CD14-positive monocyte (primary cell): ENCODE measurements at regions not wholly inside any gene's neighbourhood (a gene's known extent, or its start where the extent isn't known, plus 50 kb on each side); places are given as distances from the start of the nearest gene placed in this dataset.

Experiments used
- DNase-seq, 3 donors: peaks; one replicate each; pipeline ENCODE4 v3.0.0-alpha.2; 2011 to 2022
- H2AFZ ChIP-seq: 2 replicates; pipeline ENCODE4 v1.6.0; 2012; ENCODE audit warnings: mild to moderate bottlenecking, low read depth, low read length, inconsistent platforms; ENCODE audit not compliant: insufficient read depth, poor library complexity, severe bottlenecking
- H3K27ac ChIP-seq, 2 donors: 1 replicate in 1 of 2; 2 replicates in 1 of 2; pipeline ENCODE4 v1.5.1; 2012 to 2013; ENCODE audit warnings: low read length in 2 of 2, control low read depth in 1 of 2, inconsistent platforms in 1 of 2, low read depth in 1 of 2, mild to moderate bottlenecking in 1 of 2
- H3K27me3 ChIP-seq, 2 donors: one replicate each; pipeline versions ENCODE4 v1.6.0 to v1.6.1; 2011 to 2013; ENCODE audit warnings: low read length in 2 of 2; ENCODE audit not compliant: control insufficient read depth in 2 of 2, insufficient read depth in 2 of 2
- H3K36me3 ChIP-seq, 2 donors: replicated peaks in 1 of 2; 1 replicate in 1 of 2; 2 replicates in 1 of 2; pipeline versions ENCODE4 v1.5.1 to v1.6.1; 2012 to 2013; ENCODE audit warnings: low read length in 2 of 2, control low read depth in 1 of 2, inconsistent platforms in 1 of 2, mild to moderate bottlenecking in 1 of 2; ENCODE audit not compliant: insufficient read depth in 2 of 2, control insufficient read depth in 1 of 2
- H3K4me1 ChIP-seq, 2 donors: 1 replicate in 1 of 2; 2 replicates in 1 of 2; pipeline versions ENCODE4 v1.5.1 to v1.6.1; 2012 to 2013; ENCODE audit warnings: low read length in 2 of 2, control low read depth in 1 of 2, inconsistent platforms in 1 of 2, mild to moderate bottlenecking in 1 of 2, moderate library complexity in 1 of 2; ENCODE audit not compliant: insufficient read depth in 2 of 2, control insufficient read depth in 1 of 2
- H3K4me2 ChIP-seq: replicated peaks from 2 replicates; pipeline ENCODE3; 2012; ENCODE audit warnings: low read length, moderate library complexity, mild to moderate bottlenecking; ENCODE audit not compliant: poor library complexity, severe bottlenecking; ENCODE audit errors: extremely low read depth
- H3K4me3 ChIP-seq, 3 experiments: fragments of 200-600 bp in 1 of 3; sonication (generic) in 1 of 3; replicated peaks in 1 of 3; 1 replicate in 2 of 3; 2 replicates in 1 of 3; pipeline ENCODE4 v1.5.1; 2011 to 2013; ENCODE audit warnings: low read length in 3 of 3, mild to moderate bottlenecking in 3 of 3, control low read depth in 2 of 3, low read depth in 2 of 3, inconsistent platforms in 1 of 3, moderate library complexity in 1 of 3
- H3K79me2 ChIP-seq: 2 replicates; pipeline ENCODE4 v1.6.0; 2012; ENCODE audit warnings: mild to moderate bottlenecking, control low read depth, inconsistent platforms, low read length, moderate library complexity; ENCODE audit not compliant: insufficient read depth
- H3K9ac ChIP-seq: 2 replicates; pipeline ENCODE4 v1.6.0; 2017; ENCODE audit warnings: low read length, mild to moderate bottlenecking; ENCODE audit not compliant: insufficient read depth, poor library complexity, severe bottlenecking
- H3K9me3 ChIP-seq, 2 donors: replicated peaks in 1 of 2; 1 replicate in 1 of 2; 2 replicates in 1 of 2; pipeline versions ENCODE4 v1.5.1 to v1.6.1; 2012 to 2013; ENCODE audit warnings: low read length in 2 of 2, control low read depth in 1 of 2; ENCODE audit not compliant: control insufficient read depth in 1 of 2, insufficient read depth in 1 of 2
- H4K20me1 ChIP-seq: 2 replicates; pipeline ENCODE4 v1.6.0; 2012; ENCODE audit warnings: mild to moderate bottlenecking, low read length, control low read depth, moderate library complexity; ENCODE audit not compliant: insufficient read depth
- H3K27ac Mint-ChIP-seq, 7 donors: one replicate each; pipeline ENCODE4 v1.8.0; 2020; ENCODE audit warnings: mild to moderate bottlenecking in 7 of 7, mixed read lengths in 7 of 7, moderate library complexity in 6 of 7, inconsistent platforms in 2 of 7
- H3K27me3 Mint-ChIP-seq, 3 donors: one replicate each; pipeline ENCODE4 v1.8.0; 2021 to 2022; ENCODE audit warnings: low read depth in 3 of 3, mild to moderate bottlenecking in 3 of 3, mixed read lengths in 3 of 3, moderate library complexity in 3 of 3, inconsistent platforms in 1 of 3
- H3K36me3 Mint-ChIP-seq, 2 donors: one replicate each; pipeline ENCODE4 v1.8.0; 2020; ENCODE audit warnings: mixed read lengths in 2 of 2, inconsistent platforms in 1 of 2, mild to moderate bottlenecking in 1 of 2
- H3K4me1 Mint-ChIP-seq: one replicate; pipeline ENCODE4 v1.8.0; 2020; ENCODE audit warnings: mild to moderate bottlenecking, mixed read lengths
- H3K4me3 Mint-ChIP-seq, 2 donors: one replicate each; pipeline ENCODE4 v1.8.0; 2020; ENCODE audit warnings: mild to moderate bottlenecking in 2 of 2, mixed read lengths in 2 of 2, moderate library complexity in 1 of 2
- H3K9me3 Mint-ChIP-seq, 7 donors: one replicate each; pipeline ENCODE4 v1.8.0; 2020 to 2022; ENCODE audit warnings: mixed read lengths in 7 of 7, mild to moderate bottlenecking in 6 of 7, moderate library complexity in 6 of 7, inconsistent platforms in 2 of 7
- WGBS: methylation state at CpG from one replicate; pipeline ENCODE4 v1.1.5; 2013; ENCODE audit warnings: missing lambda C conversion rate; ENCODE audit not compliant: insufficient coverage; 5-methylcytosine and 5-hydroxymethylcytosine counted together
- intact Hi-C, 2 donors: fragments of 100-400 bp; cut with micrococcal nuclease; formaldehyde crosslinking; loops; one replicate each; pipeline versions ENCODE4 v1.15.0 to v1.15.1; 2023
- TF ChIP-seq, protein P1 (sequence below): fragments of 200-600 bp; IDR thresholded peaks from one replicate; pipeline ENCODE4 v1.8.0; 2022; ENCODE audit warnings: antibody characterized with exemption, mild to moderate bottlenecking

DNA sequence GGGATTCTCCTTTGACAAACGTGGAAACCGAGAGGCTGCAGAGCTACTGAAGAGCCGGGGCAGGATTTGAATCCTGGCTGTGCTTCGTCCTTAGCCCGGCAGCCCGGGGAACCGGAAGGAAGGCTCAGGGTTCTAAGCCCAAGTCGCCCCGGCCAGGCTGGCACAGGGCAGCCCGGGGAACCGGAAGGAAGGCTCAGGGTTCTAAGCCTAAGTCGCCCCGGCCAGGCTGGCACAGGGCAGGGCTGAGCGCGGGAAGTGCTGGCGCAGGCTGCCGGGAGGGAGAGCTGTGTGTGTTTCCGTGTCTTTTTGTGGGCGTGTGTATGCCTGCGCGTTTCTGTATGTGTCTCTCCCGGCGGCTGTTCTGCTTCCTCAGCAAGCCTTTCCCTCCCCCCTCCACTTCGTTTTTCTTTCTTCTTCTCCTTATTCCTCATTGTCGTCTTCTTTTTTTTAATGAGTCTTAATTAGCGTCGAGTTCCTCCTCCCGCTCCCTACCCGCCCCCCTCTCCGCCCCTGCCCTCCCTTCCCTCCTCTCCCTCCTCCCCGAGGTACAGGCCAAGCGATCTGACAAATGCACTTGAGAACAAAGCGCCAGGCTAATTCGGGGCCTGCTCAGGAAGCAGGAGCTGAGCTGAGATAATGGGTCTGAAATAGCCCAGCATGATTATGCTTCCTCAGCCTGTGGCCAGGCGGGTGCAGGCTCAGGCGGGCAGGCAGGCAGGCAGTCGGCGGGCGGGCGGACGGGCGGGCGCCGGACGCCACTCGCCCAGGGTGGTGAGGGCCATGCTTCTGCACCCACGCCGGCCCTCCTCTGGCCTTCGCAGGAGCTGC is 65.9 kb downstream of the EFNB1 start:
- H4K20me1 ChIP-seq = no peaks in the 10 kb centered on the region
- H3K4me1 ChIP-seq = peaks cover 19 to 22% of the 10 kb centered on the region in 2 donors
- no peaks in the 10 kb centered on the region for H3K9me3 ChIP-seq
- intact Hi-C loops = no loop called here
- Mint-ChIP-seq H3K4me3 (peak overlapping the region; percentile 69 to 81), H3K36me3 (no peaks in the 10 kb centered on the region), H3K4me1 (peaks cover 18% of the 10 kb centered on the region), H3K27me3 (peaks cover 0 to 9% (median 0%) of the 10 kb centered on the region in 3 donors), H3K9me3 (no peaks in the 10 kb centered on the region), H3K27ac (peak overlapping the region; percentile 26 to 79 (median 72))
- peak overlapping the region; percentile 62 to 80 for H3K27ac ChIP-seq
- no peaks in the 10 kb centered on the region for H3K27me3 ChIP-seq
- TF ChIP-seq, protein P1, sequence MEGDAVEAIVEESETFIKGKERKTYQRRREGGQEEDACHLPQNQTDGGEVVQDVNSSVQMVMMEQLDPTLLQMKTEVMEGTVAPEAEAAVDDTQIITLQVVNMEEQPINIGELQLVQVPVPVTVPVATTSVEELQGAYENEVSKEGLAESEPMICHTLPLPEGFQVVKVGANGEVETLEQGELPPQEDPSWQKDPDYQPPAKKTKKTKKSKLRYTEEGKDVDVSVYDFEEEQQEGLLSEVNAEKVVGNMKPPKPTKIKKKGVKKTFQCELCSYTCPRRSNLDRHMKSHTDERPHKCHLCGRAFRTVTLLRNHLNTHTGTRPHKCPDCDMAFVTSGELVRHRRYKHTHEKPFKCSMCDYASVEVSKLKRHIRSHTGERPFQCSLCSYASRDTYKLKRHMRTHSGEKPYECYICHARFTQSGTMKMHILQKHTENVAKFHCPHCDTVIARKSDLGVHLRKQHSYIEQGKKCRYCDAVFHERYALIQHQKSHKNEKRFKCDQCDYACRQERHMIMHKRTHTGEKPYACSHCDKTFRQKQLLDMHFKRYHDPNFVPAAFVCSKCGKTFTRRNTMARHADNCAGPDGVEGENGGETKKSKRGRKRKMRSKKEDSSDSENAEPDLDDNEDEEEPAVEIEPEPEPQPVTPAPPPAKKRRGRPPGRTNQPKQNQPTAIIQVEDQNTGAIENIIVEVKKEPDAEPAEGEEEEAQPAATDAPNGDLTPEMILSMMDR = no peak
- no peaks in the 10 kb centered on the region for H3K79me2 ChIP-seq
- peak overlapping the region; percentile 73 for H3K4me2 ChIP-seq
- 2% methylated on average over 28 of the region's 49 CpGs for whole genome bisulfite sequencing
- H2AFZ ChIP-seq = peak overlapping the region; percentile 72
- DNase-seq = peak; percentile 39 to 43 (median 42)
- no peaks in the 10 kb centered on the region for H3K36me3 ChIP-seq
- peak overlapping the region; percentile 12 to 66 (median 41) for H3K4me3 ChIP-seq
- H3K9ac ChIP-seq = peak overlapping the region; percentile 62

DNA sequence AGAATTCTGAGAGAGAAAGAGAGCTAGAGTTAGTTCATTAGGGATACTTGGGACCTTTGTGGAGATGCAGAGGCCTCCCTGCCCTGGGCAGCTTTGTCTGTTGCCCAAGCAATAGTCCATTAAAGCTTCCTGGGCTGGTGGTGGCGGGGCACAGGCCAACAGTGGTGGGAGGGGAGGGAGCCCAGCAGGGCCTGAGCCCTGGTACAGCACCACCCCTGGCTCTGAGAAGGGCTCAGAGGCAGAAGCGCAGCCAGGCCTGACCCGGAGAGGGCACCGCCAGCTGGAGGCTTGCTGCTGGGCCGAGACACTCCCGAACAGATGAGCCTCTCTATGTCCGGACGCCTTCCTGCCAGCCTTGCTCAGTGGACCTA is 65.3 kb downstream of the EFNB1 start:
- peak overlapping the region; percentile 62 for H3K9ac ChIP-seq
- Mint-ChIP-seq H3K4me3 (peak overlapping the region; percentile 69 to 81), H3K9me3 (no peaks in the 10 kb centered on the region), H3K4me1 (peaks cover 18% of the 10 kb centered on the region), H3K27me3 (peaks cover 0 to 9% (median 0%) of the 10 kb centered on the region in 3 donors), H3K36me3 (no peaks in the 10 kb centered on the region), H3K27ac (peak overlapping the region; percentile 26 to 79 (median 70))
- DNase-seq = peak in 1 of 3 donors; percentile 0
- TF ChIP-seq, protein P1 = no peak
- intact Hi-C loops = no loop called here
- peak overlapping the region; percentile 12 to 66 (median 41) for H3K4me3 ChIP-seq
- no peaks in the 10 kb centered on the region for H3K79me2 ChIP-seq
- peaks cover 25 to 28% of the 10 kb centered on the region in 2 donors for H3K4me1 ChIP-seq
- H4K20me1 ChIP-seq = no peaks in the 10 kb centered on the region
- H2AFZ ChIP-seq = peak overlapping the region; percentile 72
- peak overlapping the region; percentile 62 to 80 for H3K27ac ChIP-seq
- WGBS = 6% methylated on average over 4 of the region's 8 CpGs
- H3K27me3 ChIP-seq = no peaks in the 10 kb centered on the region
- no peaks in the 10 kb centered on the region for H3K36me3 ChIP-seq
- no peaks in the 10 kb centered on the region for H3K9me3 ChIP-seq
- peak overlapping the region; percentile 73 for H3K4me2 ChIP-seq
